K562 (cell line): ENCODE measurements at regions not wholly inside any gene's neighbourhood (a gene's known extent, or its start where the extent isn't known, plus 50 kb on each side); places are given as distances from the start of the nearest gene placed in this dataset.

Experiments used
- ATAC-seq: fragments of 200-7000 bp; cut with Tn5 transposase; 3 replicates; pipeline ENCODE4 v1.9.1; 2020; ENCODE audit warnings: moderate library complexity
- BruUV-seq: library from RNA; stranded (reverse); fragments of 400-500 nt; replicated peaks from 2 replicates; lab custom pipeline; 2021; lab: Mats Ljungman, UMichigan
- CTCF ChIA-PET: fragments of 300-600 bp; formaldehyde crosslinking; extraction: SDS; loops from one replicate; lab custom pipeline; 2021; ENCODE audit warnings: low intra/inter-chr PET ratio; lab: Yijun Ruan, JAX
- POLR2A ChIA-PET: fragments of 300-600, 350-650 bp; sonication (Branson Sonifier 250); formaldehyde crosslinking; extraction: SDS; loops from one replicate; lab custom pipeline; 2021; ENCODE audit warnings: antibody characterized with exemption, inconsistent platforms; lab: Yijun Ruan, JAX
- DNase-seq, 4 experiments: peaks; one replicate each; pipeline versions ENCODE4 v3.0.0 to v3.0.0-alpha.2; 2011 to 2018; ENCODE audit warnings: low spot score in 3 of 4, mixed read lengths in 3 of 4; ENCODE audit errors: extremely low read depth in 1 of 4
- FAIRE-seq: peaks from 2 replicates; lab custom pipeline; 2011; peaks lifted over from hg19 to GRCh38; lab: Jason Lieb, UNC
- H2AFZ ChIP-seq: 2 replicates; pipeline ENCODE4 v1.6.0; 2011; ENCODE audit warnings: low read depth, low read length, control low read depth, inconsistent platforms
- H3K27ac ChIP-seq: fragments of 200-600 bp; 3 replicates; pipeline ENCODE4 v1.8.0; 2011; ENCODE audit warnings: low read depth, mild to moderate bottlenecking, control low read depth, inconsistent platforms, low read length, moderate library complexity, mixed read lengths; ENCODE audit errors: extremely low read depth
- H3K27me3 ChIP-seq, 2 experiments: fragments of 300-600 bp in 1 of 2; 2 replicates in 1 of 2; 3 replicates in 1 of 2; pipeline versions ENCODE4 v1.6.0 to v1.8.0; 2011; ENCODE audit warnings: inconsistent platforms in 2 of 2, low read length in 2 of 2, mild to moderate bottlenecking in 1 of 2, mixed read lengths in 1 of 2, moderate library complexity in 1 of 2; ENCODE audit not compliant: control insufficient read depth in 2 of 2, insufficient read depth in 2 of 2
- H3K36me3 ChIP-seq: fragments of 300-600 bp; 3 replicates; pipeline ENCODE4 v1.8.0; 2011; ENCODE audit warnings: mild to moderate bottlenecking, low read length, inconsistent platforms; ENCODE audit not compliant: control insufficient read depth, insufficient read depth
- H3K4me1 ChIP-seq, 2 experiments: fragments of 200-600 bp in 1 of 2; replicated peaks in 1 of 2; 2 replicates in 1 of 2; 3 replicates in 1 of 2; pipeline versions ENCODE4 v1.5.1 to v1.8.0; 2011; ENCODE audit warnings: inconsistent platforms in 2 of 2, low read length in 2 of 2, mild to moderate bottlenecking in 1 of 2, mixed read lengths in 1 of 2, moderate library complexity in 1 of 2; ENCODE audit not compliant: control insufficient read depth in 2 of 2, insufficient read depth in 2 of 2
- H3K4me2 ChIP-seq: 2 replicates; pipeline ENCODE4 v1.6.1; 2011; ENCODE audit warnings: low read length, control low read depth, inconsistent platforms, mixed read lengths; ENCODE audit not compliant: insufficient read depth
- H3K4me3 ChIP-seq: fragments of 200-600 bp; sonication (generic), shearing (Covaris generic); 2 replicates; pipeline ENCODE4 v1.5.1; 2016; ENCODE audit warnings: control low read depth, inconsistent platforms
- H3K79me2 ChIP-seq: fragments of 200-600 bp; 3 replicates; pipeline ENCODE4 v1.8.0; 2011; ENCODE audit warnings: low read length, inconsistent platforms; ENCODE audit not compliant: control insufficient read depth, insufficient read depth
- H3K9ac ChIP-seq, 2 experiments: 2 replicates each; pipeline versions ENCODE4 v1.6.0 to v1.6.1; 2011; ENCODE audit warnings: low read depth in 2 of 2, low read length in 2 of 2, control low read depth in 1 of 2, inconsistent platforms in 1 of 2, mild to moderate bottlenecking in 1 of 2, mixed read lengths in 1 of 2; ENCODE audit not compliant: insufficient read depth in 1 of 2
- H3K9me1 ChIP-seq: one replicate; pipeline ENCODE4 v1.6.0; 2011; ENCODE audit warnings: inconsistent platforms, mild to moderate bottlenecking, low read length, moderate library complexity; ENCODE audit not compliant: control insufficient read depth, insufficient read depth
- H3K9me3 ChIP-seq: replicated peaks from 2 replicates; pipeline ENCODE4 v1.5.1; 2011; ENCODE audit warnings: low read depth, low read length, inconsistent platforms; ENCODE audit not compliant: control insufficient read depth, insufficient read depth
- H4K20me1 ChIP-seq: replicated peaks from 2 replicates; pipeline ENCODE4 v1.6.1; 2011; ENCODE audit warnings: low read length, inconsistent platforms, mixed read lengths; ENCODE audit not compliant: control insufficient read depth, insufficient read depth
- CHCHD3 ChIP-seq: fragments of 250-450 bp; sonication (Bioruptor Pico); IDR thresholded peaks from 2 replicates; pipeline ENCODE4 v2.1.2; 2022; ENCODE audit warnings: mild to moderate bottlenecking
- CREB1 ChIP-seq, 2 experiments: sonication (generic) in 1 of 2; formaldehyde crosslinking in 1 of 2; IDR thresholded peaks; 2 replicates each; pipeline versions ENCODE4 v1.6.1 to v1.8.0; 2012 to 2022; ENCODE audit warnings: inconsistent platforms in 1 of 2, mild to moderate bottlenecking in 1 of 2, missing genetic modification reagents in 1 of 2, moderate library complexity in 1 of 2
- ESRRA ChIP-seq: fragments of 450-650 bp; IDR thresholded peaks from 2 replicates; pipeline ENCODE4 v1.6.1; 2014; ENCODE audit warnings: low read depth, mild to moderate bottlenecking, moderate library complexity, borderline replicate concordance
- ETS2 ChIP-seq: IDR thresholded peaks from 2 replicates; pipeline ENCODE4 v1.6.1; 2016; ENCODE audit warnings: borderline replicate concordance, missing genetic modification characterization, mild to moderate bottlenecking, moderate library complexity, missing compliant biosample characterization; ENCODE audit not compliant: poor library complexity, severe bottlenecking
- MECOM ChIP-seq: fragments of 250-450 bp; sonication (Bioruptor Pico); IDR thresholded peaks from 2 replicates; pipeline ENCODE4 v1.8.0; 2022; ENCODE audit warnings: inconsistent platforms
- PCBP2 ChIP-seq: fragments of 200-400 bp; formaldehyde crosslinking; IDR thresholded peaks from 2 replicates; pipeline ENCODE4 v1.6.1; 2018; ENCODE audit warnings: low read length, low read depth, mild to moderate bottlenecking, moderate library complexity; ENCODE audit not compliant: poor library complexity, severe bottlenecking
- PHF21A ChIP-seq: fragments of 450-650 bp; IDR thresholded peaks from 2 replicates; pipeline ENCODE4 v1.6.1; 2017; ENCODE audit warnings: low read depth, borderline replicate concordance
- POLR2G ChIP-seq: fragments of 200-400 bp; formaldehyde crosslinking; IDR thresholded peaks from 2 replicates; pipeline ENCODE4 v1.6.1; 2017; ENCODE audit warnings: low read depth, mild to moderate bottlenecking, antibody characterized with exemption, low read length, moderate library complexity
- SREBF1 ChIP-seq: fragments of 150-350 bp; IDR thresholded peaks from 2 replicates; pipeline ENCODE4 v1.6.1; 2014; ENCODE audit warnings: antibody characterized with exemption, low read depth, low read length, borderline replicate concordance
- TCF15 ChIP-seq: fragments of 250-450 bp; sonication (Bioruptor Pico); IDR thresholded peaks from 2 replicates; pipeline ENCODE4 v1.8.0; 2022; ENCODE audit warnings: moderate library complexity, mild to moderate bottlenecking, inconsistent platforms
- U2AF2 ChIP-seq: fragments of 200-400 bp; formaldehyde crosslinking; optimal IDR thresholded peaks from 2 replicates; pipeline ENCODE3; 2017; ENCODE audit warnings: low read depth, mild to moderate bottlenecking, low read length
- ZBTB2 ChIP-seq: fragments of 450-650 bp; IDR thresholded peaks from 2 replicates; pipeline ENCODE4 v1.6.1; 2016; ENCODE audit warnings: antibody characterized with exemption
- ZNF444 ChIP-seq: fragments of 250-450 bp; sonication (Bioruptor Pico); IDR thresholded peaks from 2 replicates; pipeline ENCODE4 v1.4.0; 2020; ENCODE audit warnings: mild to moderate bottlenecking, moderate library complexity
- ZNF586 ChIP-seq: fragments of 450-650 bp; formaldehyde crosslinking; conservative IDR thresholded peaks from 2 replicates; pipeline ENCODE4 v1.4.0; 2020; ENCODE audit warnings: mild to moderate bottlenecking, moderate library complexity
- WGBS: fragments of 100-300 bp; shearing (Covaris generic); methylation state at CpG from one replicate; pipeline ENCODE4 v1.1.6; 2016; ENCODE audit warnings: low coverage, mixed read lengths; ENCODE audit not compliant: insufficient coverage; ENCODE audit errors: missing lambda C conversion rate; 5-methylcytosine and 5-hydroxymethylcytosine counted together
- in situ Hi-C: fragments of 300-500 bp; cut with MboI; formaldehyde crosslinking; loops from 4 replicates; pipeline ENCODE4 v1.15.0; 2018; ENCODE audit warnings: inconsistent platforms, mixed read lengths
- intact Hi-C: fragments of 100-400 bp; cut with micrococcal nuclease; formaldehyde crosslinking; loops from 2 replicates; pipeline ENCODE4 v1.14.2; 2022

- POLR2A ChIA-PET = no interaction called here
- no peaks in the 10 kb centered on the region for H3K79me2 ChIP-seq
- no peak overlapping the region for H3K4me3 ChIP-seq
- FAIRE-seq (no peak), ATAC-seq (no peak)
- H4K20me1 ChIP-seq = no peaks in the 10 kb centered on the region
- H3K27ac ChIP-seq = no peak overlapping the region
- intact Hi-C loops = no loop called here
- CTCF ChIA-PET = no interaction called here
- no peaks in the 10 kb centered on the region for H3K27me3 ChIP-seq
- no peaks in the 10 kb centered on the region for H3K4me1 ChIP-seq
- no peaks in the 10 kb centered on the region for H3K9me3 ChIP-seq
- in situ Hi-C loops = no loop called here
- 0% methylated on average over 1 of the region's 1 CpG for WGBS
- H3K4me2 ChIP-seq = no peak overlapping the region
- TF ChIP-seq TCF15 (CRISPR knock-in tag) = no peak
- no peak for TF ChIP-seq ESRRA
- TF ChIP-seq ETS2 (tag) = no peak
- TF ChIP-seq, all 486 proteins: peak for 0
- no peak overlapping the region for H2AFZ ChIP-seq
- H3K36me3 ChIP-seq = no peaks in the 10 kb centered on the region
- no TSS peak for BruUV-seq
- no peak for DNase-seq
- no peak overlapping the region for H3K9ac ChIP-seq
- no peaks in the 10 kb centered on the region for H3K9me1 ChIP-seq
Observed at GRCh38 chr6:8830794-8831193, 395.4 kb upstream of the SLC35B3 start.

GRCh38 chr6:8829796-8830195 lies 394.5 kb upstream of the SLC35B3 start:
- no peaks in the 10 kb centered on the region for H3K27me3 ChIP-seq
- no peaks in the 10 kb centered on the region for H3K9me1 ChIP-seq
- H3K27ac ChIP-seq = no peak overlapping the region
- no peaks in the 10 kb centered on the region for H4K20me1 ChIP-seq
- POLR2A ChIA-PET = no interaction called here
- BruUV-seq = no TSS peak
- no peaks in the 10 kb centered on the region for H3K36me3 ChIP-seq
- no peaks in the 10 kb centered on the region for H3K9me3 ChIP-seq
- FAIRE-seq = no peak
- no peak for DNase-seq
- in situ Hi-C loops = no loop called here
- intact Hi-C loops = no loop called here
- H2AFZ ChIP-seq = no peak overlapping the region
- no peak overlapping the region for H3K4me2 ChIP-seq
- CTCF ChIA-PET = no interaction called here
- no peak for ATAC-seq
- H3K4me3 ChIP-seq = no peak overlapping the region
- WGBS = 0% methylated on average over 5 of the region's 5 CpGs
- no peak overlapping the region for H3K9ac ChIP-seq
- H3K4me1 ChIP-seq = no peaks in the 10 kb centered on the region
- no peaks in the 10 kb centered on the region for H3K79me2 ChIP-seq
- TF ChIP-seq CREB1 (IDR thresholded peaks at IDR 0.05) (no peak), CREB1 (CRISPR knock-in tag; IDR thresholded peaks at IDR 0.05) (no peak), PCBP2 (no peak), POLR2G (no peak), MECOM (CRISPR knock-in tag) (no peak), SREBF1 (no peak), ZNF586 (no peak), ZNF444 (CRISPR knock-in tag) (no peak), CHCHD3 (CRISPR knock-in tag) (no peak), ZBTB2 (no peak), U2AF2 (no peak), PHF21A (no peak)
